Esophagus muscularis mucosa (tissue), 4 donors: ENCODE measurements at regions not wholly inside any gene's neighbourhood (a gene's known extent, or its start where the extent isn't known, plus 50 kb on each side); places are given as distances from the start of the nearest gene placed in this dataset.

Experiments
- DNase-seq: peaks from one replicate; pipeline ENCODE4 v3.0.0-alpha.2; 2017; ENCODE audit errors: extremely low spot score
- H3K27ac ChIP-seq, 4 donors: fragments of 200-600 bp; sonication (generic); replicated peaks in 1 of 4; 1 replicate in 3 of 4; 2 replicates in 1 of 4; pipeline ENCODE4 v1.5.1; 2016 to 2019; ENCODE audit warnings: mild to moderate bottlenecking in 1 of 4
- H3K27me3 ChIP-seq, 4 donors: fragments of 200-600 bp; sonication (generic); one replicate each; pipeline versions ENCODE4 v1.5.1 to v1.6.0; 2016 to 2019
- H3K36me3 ChIP-seq, 4 donors: fragments of 200-600 bp; sonication (generic); one replicate each; pipeline ENCODE4 v1.5.1; 2016 to 2019
- H3K4me1 ChIP-seq, 4 donors: fragments of 200-600 bp; sonication (generic); one replicate each; pipeline ENCODE4 v1.5.1; 2016 to 2019
- H3K4me3 ChIP-seq, 4 donors: fragments of 200-600 bp; sonication (generic); 1 replicate in 2 of 4; 2 replicates in 2 of 4; pipeline ENCODE4 v1.5.1; 2016 to 2019; ENCODE audit warnings: mild to moderate bottlenecking in 4 of 4, moderate library complexity in 1 of 4
- H3K9me3 ChIP-seq, 4 donors: fragments of 200-600 bp; sonication (generic); 1 replicate in 3 of 4; 2 replicates in 1 of 4; pipeline ENCODE4 v1.5.1; 2016 to 2019
- EP300 ChIP-seq: sonication (generic); formaldehyde crosslinking; IDR thresholded peaks from one replicate; pipeline ENCODE4 v1.6.1; 2017; ENCODE audit warnings: antibody characterized with exemption
- POLR2A ChIP-seq: fragments of 450-650 bp; IDR thresholded peaks from one replicate; pipeline ENCODE4 v1.6.1; 2017; ENCODE audit warnings: antibody characterized with exemption, moderate library complexity, mild to moderate bottlenecking, low read depth
- POLR2AphosphoS5 ChIP-seq, 2 donors: sonication (generic); formaldehyde crosslinking; IDR thresholded peaks; one replicate each; pipeline ENCODE4 v1.6.1; 2017; ENCODE audit warnings: antibody characterized with exemption in 2 of 2
- WGBS: methylation state at CpG from one replicate; pipeline ENCODE4 v1.1.5; 2018; 5-methylcytosine and 5-hydroxymethylcytosine counted together
- intact Hi-C: fragments of 100-400 bp; cut with DNase I; formaldehyde crosslinking; loops from one replicate; pipeline ENCODE4 v1.15.1; 2023
- TF ChIP-seq, protein P1 (sequence below), 3 experiments: fragments of 200-600 bp in 2 of 3; fragments of 450-650 bp in 1 of 3; sonication (generic) in 2 of 3; IDR thresholded peaks; one replicate each; pipeline ENCODE4 v1.5.1; 2017 to 2019; ENCODE audit warnings: antibody characterized with exemption in 3 of 3, mild to moderate bottlenecking in 2 of 3, moderate library complexity in 1 of 3

DNA sequence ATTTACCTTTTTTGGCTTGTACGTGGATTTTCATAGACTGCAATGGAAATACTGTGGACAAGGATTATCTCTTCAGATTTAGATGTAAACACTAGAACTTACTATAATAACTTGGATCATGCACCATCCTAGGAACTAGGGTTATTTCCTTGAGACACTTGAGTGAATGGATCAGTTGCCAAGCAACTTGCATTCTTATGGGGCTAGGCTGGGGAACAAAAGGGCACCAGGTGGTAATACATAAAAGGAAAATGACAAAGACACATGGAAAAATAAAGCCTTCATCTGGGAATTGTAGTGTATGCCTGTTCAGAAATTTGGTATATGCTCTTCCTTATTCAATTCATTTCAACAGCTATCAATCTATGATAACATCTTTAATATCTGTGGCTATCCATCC lies 247.1 kb downstream of the SPRY1 start:
- Histone ChIP-seq H3K4me1 (peaks cover 0 to 28% (median 16%) of the 10 kb centered on the region in 4 donors), H3K4me3 (no peak overlapping the region), H3K27me3 (no peaks in the 10 kb centered on the region), H3K27ac (peak overlapping the region in 1 of 4 donors; percentile 33), H3K9me3 (no peaks in the 10 kb centered on the region), H3K36me3 (no peaks in the 10 kb centered on the region)
- TF ChIP-seq, protein P1, sequence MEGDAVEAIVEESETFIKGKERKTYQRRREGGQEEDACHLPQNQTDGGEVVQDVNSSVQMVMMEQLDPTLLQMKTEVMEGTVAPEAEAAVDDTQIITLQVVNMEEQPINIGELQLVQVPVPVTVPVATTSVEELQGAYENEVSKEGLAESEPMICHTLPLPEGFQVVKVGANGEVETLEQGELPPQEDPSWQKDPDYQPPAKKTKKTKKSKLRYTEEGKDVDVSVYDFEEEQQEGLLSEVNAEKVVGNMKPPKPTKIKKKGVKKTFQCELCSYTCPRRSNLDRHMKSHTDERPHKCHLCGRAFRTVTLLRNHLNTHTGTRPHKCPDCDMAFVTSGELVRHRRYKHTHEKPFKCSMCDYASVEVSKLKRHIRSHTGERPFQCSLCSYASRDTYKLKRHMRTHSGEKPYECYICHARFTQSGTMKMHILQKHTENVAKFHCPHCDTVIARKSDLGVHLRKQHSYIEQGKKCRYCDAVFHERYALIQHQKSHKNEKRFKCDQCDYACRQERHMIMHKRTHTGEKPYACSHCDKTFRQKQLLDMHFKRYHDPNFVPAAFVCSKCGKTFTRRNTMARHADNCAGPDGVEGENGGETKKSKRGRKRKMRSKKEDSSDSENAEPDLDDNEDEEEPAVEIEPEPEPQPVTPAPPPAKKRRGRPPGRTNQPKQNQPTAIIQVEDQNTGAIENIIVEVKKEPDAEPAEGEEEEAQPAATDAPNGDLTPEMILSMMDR (IDR thresholded peaks at IDR 0.05): no peak
- TF ChIP-seq POLR2A (no peak), POLR2AphosphoS5 (IDR thresholded peaks at IDR 0.05) (no peak), EP300 (no peak)
- intact Hi-C loops: no loop called here
- 66% methylated on average over 1 of the region's 1 CpG for WGBS
- DNase-seq: no peak

DNA sequence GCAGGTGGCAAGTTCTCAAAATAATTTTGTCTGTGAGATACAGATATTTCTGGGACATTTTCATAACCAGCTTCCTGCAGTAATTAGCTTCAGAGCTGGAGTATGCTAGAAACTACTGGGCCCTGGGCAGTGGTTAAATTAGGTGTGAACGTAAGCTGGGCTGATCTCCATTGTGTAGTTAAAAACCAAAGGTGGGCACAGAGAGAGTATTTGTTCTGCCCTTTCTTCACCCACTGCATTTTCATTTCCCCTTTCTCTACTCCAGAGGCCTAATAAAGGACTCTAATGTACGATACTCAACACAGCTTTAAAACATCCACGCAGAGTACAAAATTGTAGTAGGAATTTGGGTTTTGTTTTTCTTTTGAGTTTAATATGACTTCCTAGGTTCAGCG lies 252.7 kb downstream of the SPRY1 start:
- Histone ChIP-seq H3K27ac (peak overlapping the region; percentile 68 to 79 (median 76)), H3K36me3 (no peaks in the 10 kb centered on the region), H3K9me3 (no peaks in the 10 kb centered on the region), H3K4me3 (peak overlapping the region in 3 of 4 donors; percentile 1 to 29 (median 22)), H3K27me3 (no peaks in the 10 kb centered on the region), H3K4me1 (peaks cover 0 to 60% (median 47%) of the 10 kb centered on the region in 4 donors)
- 36% methylated on average over 4 of the region's 4 CpGs for WGBS
- DNase-seq: no peak
- no peak for TF ChIP-seq POLR2A
- TF ChIP-seq, protein P1 (IDR thresholded peaks at IDR 0.05): no peak
- intact Hi-C loops: no loop called here

DNA sequence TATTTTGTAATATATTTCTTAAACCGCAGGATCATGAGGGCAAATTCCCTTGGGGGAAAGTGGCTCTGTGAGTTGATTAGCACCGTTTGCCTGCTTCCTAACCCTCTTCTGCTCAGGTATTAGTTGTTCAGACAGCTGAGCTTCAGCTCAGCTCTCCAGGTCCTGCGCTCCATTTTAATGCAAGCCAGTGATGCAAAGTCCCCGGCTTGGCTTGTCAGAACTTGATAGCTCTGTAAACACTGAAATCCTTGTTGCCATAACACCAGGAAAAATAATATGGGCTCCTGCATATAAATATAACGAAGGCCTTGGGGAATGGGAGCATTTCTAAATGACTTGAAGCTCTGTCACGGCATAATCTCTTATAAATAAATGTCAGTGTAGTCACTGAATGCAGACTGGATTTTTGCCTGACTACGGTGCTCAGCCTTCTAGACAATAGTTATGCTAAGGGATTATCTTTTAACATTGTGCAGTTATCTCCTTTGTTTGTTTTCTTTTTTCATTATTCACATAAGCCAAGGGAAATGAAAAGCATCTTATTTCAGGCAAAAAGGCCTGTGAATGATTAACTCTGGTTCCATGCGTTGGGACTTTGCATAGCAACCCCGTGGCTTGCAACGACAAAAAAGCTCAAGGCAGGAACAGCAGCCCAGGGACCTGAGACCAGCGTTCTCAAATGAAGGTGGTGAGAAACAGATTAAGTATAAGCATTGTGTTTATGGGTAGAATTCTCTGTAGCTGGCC lies 253.2 kb downstream of the SPRY1 start:
- Histone ChIP-seq H3K27me3 (no peaks in the 10 kb centered on the region), H3K9me3 (no peaks in the 10 kb centered on the region), H3K4me1 (peaks cover 0 to 56% (median 43%) of the 10 kb centered on the region in 4 donors), H3K36me3 (no peaks in the 10 kb centered on the region), H3K27ac (peak overlapping the region; percentile 68 to 79 (median 76)), H3K4me3 (peak overlapping the region in 3 of 4 donors; percentile 22 to 29 (median 25))
- no peak for DNase-seq
- TF ChIP-seq POLR2A (no peak), EP300 (no peak), POLR2AphosphoS5 (IDR thresholded peaks at IDR 0.05) (peak; percentile 28 to 34)
- TF ChIP-seq, protein P1 (IDR thresholded peaks at IDR 0.05): no peak
- intact Hi-C loops: no loop called here
- 30% methylated on average over 11 of the region's 11 CpGs for WGBS

DNA sequence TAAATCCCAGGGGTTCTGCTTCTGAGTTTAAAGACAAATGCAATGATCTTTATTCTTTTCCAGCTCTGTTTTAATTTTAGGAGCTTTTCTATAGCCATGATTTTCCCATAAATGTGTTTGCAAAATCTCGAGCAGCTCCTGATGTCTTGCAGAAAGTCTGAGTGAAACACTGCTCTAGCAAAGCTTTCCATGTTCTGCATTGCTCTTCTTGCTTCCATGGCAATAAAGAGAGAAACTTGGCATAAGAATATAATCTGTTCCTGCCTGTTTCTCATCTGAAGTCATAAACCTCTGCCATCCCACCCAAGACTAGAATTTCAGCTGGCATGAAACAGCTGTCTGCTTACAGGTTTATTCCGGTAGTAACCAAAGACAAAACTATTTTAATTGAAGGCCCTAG lies 254.5 kb downstream of the SPRY1 start:
- H3K9me3 ChIP-seq: no peaks in the 10 kb centered on the region
- peak overlapping the region; percentile 68 to 79 (median 76) for H3K27ac ChIP-seq
- peaks cover 0 to 49% (median 41%) of the 10 kb centered on the region in 4 donors for H3K4me1 ChIP-seq
- no peak overlapping the region for H3K4me3 ChIP-seq
- no peaks in the 10 kb centered on the region for H3K36me3 ChIP-seq
- WGBS: 24% methylated on average over 2 of the region's 2 CpGs
- TF ChIP-seq, protein P1 (IDR thresholded peaks at IDR 0.05): no peak
- TF ChIP-seq POLR2AphosphoS5 (IDR thresholded peaks at IDR 0.05) (no peak), POLR2A (no peak), EP300 (no peak)
- no peak for DNase-seq
- intact Hi-C loops: no loop called here
- no peaks in the 10 kb centered on the region for H3K27me3 ChIP-seq
